Head of caudate nucleus (tissue), 42 donors: ENCODE measurements at regions not wholly inside any gene's neighbourhood (a gene's known extent, or its start where the extent isn't known, plus 50 kb on each side); places are given as distances from the start of the nearest gene placed in this dataset.
"Not testable (repeated sequence)": the region's sequence is repeated elsewhere in the genome, so short reads cannot be mapped to it uniquely, and the experiment has no call there.

ENCODE experiments used
- DNase-seq, 42 donors: peaks; one replicate each; pipeline versions ENCODE4 v3.0.0 to v3.0.0-alpha.2; 2020 to 2021; ENCODE audit warnings: mixed read lengths in 7 of 42
- intact Hi-C: fragments of 100-400 bp; cut with DNase I; formaldehyde crosslinking; loops from one replicate; pipeline ENCODE4 v1.15.0; 2022

DNA sequence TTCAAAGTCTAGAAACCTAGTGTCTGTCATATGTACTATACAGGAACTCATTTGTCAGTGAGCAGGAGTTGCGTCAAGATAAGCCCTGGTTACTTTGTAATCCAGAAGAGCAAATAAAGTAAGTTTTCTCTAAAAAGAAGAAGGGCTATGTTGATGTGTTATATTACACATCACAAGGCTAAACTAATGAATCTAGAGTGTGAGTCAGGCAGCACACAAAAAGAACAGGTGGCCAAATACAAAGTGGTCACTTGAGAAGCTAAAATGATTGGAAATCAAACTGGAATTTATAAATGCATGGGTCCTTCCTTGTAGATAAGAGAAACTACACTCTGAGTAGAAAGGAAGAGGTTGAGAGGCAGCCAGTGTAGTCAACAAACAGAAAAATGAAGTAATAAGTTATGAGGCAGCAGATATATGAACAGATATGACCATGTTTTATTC is 771.6 kb downstream of the DIPK2A start:
- intact Hi-C loops: no loop called here
- DNase-seq: no peak

DNA sequence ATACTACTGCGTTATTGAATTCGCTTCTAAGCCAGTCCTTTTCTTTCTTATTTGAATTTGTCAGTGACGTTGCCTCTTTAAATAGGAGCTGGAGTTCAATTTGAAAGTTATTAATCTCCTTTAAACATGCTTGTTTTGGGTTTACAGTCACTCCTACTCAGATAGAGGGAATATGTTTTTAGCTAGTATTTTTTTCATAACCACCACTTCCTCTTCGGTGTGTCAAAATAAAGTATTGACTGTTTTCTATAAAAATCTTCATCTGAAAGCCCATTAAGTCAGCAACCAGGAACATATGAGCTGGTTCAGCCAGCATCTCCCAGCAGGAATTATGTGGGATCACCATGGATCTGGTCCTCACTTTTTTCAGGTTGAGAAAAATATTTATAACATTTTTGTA is 772.9 kb downstream of the DIPK2A start:
- DNase-seq: no peak
- intact Hi-C loops: no loop called here

DNA sequence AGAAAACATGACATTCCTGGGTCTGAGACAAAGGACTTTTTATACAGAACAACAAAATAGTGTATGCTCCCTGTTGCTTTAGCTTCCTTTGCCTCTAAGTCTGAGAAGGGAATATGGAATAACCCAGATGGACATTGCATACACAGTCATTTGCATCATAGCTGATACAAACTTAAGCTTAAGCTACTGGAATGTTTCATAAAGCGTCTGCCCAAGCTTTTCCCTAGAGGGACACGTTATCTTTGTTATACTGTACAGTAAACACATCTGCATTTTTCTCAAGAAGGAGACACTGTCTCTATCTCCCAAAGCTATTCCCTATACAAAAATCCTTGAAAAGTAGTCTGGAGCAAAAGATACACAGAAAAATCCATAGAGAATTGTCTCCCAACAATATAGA is 775.0 kb downstream of the DIPK2A start:
- intact Hi-C loops: no loop called here
- no peak for DNase-seq

DNA sequence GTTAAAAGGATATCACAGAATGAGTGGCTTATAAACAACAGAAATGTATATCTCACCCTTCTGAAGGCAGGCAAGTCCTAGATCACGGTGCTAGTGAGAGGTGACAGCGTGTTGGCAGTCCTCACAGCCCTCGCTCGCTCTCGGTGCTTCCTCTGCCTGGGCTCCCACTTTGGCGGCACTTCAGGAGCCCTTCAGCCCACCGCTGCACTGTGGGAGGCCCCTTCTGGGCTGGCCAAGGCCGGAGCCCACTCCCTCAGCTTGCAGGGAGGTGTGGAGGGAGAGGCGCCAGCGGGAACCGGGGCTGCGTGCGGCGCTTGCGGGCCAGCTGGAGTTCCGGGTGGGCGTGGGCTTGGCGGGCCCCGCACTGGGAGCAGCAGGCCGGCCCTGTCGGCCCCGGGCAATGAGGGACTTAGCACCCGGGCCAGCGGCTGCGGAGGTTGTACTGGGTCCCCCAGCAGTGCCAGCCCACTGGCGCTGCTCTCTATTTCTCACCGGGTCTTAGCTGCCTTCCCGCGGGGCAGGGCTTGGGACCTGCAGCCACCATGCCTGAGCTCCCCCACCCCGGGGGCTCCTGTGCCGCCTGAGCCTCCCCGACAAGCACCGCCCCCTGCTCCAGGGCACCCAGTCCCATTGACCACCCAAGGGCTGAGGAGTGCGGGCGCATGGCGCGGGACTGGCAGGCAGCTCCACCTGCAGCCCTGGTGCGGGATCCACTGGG is 778.1 kb downstream of the DIPK2A start:
- DNase-seq, intact Hi-C loops: not testable (repeated sequence)

DNA sequence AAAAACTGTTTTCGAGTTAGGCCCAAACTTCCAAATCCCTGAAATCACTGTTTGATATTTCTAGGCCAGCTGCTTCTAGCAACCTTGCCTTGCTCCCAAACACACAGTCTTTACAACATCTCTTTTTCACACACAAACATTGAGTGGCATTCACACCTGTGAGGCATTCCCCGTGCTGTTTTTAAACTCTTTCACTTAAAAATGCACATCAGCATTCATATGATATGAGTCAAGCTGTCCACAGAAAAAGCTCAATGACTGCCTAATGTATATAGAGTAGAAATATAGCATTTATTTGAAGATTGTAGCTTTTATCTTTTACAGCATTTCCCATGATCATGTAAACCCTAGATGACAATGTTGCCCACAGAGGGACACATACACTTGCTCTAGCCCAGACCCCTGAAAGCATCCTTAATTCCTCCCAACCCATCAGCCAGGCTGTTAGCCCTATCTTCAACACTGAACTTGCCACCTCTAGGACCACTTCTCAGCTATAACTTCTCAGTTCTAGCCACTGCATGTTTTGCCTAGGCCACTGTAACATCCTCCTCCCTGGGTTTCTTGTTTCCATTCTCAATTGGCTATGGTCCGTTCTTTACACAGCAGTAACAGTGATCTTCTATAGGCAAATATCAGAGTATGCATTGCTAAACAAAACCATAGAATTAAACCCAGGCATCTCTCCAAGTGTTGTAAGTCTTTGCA is 782.6 kb downstream of the DIPK2A start:
- intact Hi-C loops: no loop called here
- DNase-seq: no peak

DNA sequence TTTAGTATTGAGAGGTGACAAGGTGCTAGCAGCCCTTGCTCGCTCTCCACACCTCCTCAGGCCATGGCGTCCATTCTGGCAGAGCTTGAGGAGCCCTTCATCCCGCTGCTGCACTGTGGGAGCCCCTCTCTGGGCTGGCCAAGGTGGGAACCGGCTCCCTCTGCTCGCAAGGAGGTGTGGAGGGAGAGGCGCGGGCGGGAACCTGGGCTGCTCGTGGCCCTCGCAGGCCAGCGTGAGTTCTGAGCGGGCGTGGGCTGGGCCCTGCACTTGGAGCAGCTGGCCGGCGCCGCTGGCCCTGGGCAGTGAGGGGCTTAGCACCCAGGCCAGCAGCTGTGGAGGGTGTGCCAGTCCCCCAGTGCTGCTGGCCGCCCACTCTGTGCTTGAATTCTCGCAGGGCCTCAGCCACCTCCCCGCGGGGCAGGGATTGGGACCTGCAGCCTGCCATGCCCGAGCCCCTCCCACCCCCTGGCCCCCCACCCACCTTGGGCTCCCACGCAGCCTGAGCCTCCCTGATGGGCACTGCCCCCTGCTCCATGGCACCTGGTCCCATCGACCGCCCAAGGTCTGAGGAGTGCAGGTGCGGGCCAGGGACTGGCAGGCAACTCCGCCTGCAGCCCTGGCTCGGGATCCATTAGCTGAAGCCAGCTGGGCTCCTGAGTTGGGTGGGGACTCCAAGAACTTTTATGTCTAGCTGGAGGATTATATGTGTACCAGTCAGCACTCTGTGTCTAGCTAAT is 785.2 kb downstream of the DIPK2A start:
- intact Hi-C loops: no loop called here
- DNase-seq: no peak

DNA sequence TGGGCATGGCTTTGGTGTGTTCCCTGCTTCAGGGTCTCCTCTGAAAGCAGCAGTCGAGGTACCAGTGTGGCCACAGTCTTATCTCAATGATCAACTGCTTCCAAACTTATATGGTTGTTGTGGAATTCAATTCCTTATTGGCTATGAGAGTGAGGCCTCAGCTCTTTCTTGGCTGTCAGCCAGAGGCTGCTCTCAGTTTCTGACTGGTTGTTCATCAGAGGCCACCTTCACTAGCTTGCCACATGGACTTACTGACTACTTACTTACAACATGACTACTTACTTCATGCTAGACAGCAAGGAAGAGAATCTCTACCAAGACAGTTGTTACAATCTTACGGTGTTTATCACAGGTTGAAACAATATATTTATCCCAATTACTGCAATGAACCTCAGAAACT is 789.2 kb downstream of the DIPK2A start:
- peak in 15 of 42 donors; percentile 16 to 65 (median 39) for DNase-seq
- intact Hi-C loops: no loop called here

DNA sequence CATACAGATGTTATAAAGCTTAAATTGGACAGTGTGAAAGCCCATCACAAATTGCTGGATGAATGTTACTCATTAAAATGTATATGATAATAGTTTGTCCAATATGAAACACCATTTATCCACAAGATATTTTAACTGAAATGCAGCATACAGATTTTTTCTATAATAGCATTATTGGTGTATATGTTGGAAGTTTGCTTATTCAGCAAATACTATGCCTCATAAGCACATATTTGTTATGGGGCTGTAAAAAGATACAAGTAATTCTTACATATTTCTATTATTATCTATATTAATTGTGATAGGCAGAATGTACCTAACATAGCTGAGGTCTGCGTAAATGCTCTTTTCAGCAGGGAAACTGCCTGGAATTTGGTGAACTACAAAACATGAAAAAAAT is 790.5 kb downstream of the DIPK2A start:
- no peak for DNase-seq

DNA sequence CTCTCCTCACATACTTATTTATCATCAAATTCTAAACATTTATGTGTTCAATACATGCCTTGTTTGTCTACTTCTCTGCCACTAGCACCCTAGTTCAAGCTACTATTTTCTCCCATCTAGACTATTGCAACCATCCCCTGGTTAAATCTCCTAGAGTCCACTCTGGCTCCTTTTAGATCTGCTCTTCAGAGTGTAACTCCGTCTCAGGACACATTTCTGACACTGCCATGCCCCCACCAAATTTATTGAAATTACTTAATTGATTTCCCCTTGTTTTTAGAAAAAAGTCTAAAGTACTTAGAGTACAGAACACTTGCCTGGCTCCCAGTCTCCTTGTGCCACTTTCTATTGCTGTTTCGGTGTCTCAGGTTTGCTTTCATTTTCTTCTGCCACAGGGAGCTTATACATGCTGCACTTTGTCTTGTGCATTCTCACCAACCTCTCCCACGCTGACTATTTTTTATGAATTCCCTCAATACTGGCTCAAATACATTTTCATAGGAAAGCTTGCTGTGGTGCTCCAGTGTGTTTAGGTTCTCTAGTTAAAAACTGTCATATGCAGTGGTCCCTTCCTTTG is 792.3 kb downstream of the DIPK2A start:
- DNase-seq: peak in 1 of 42 donors; percentile 16
- intact Hi-C loops: no loop called here

More for the DNA sequence above, 790.5 kb downstream of the DIPK2A start:
- intact Hi-C loops: no loop called here

DNA sequence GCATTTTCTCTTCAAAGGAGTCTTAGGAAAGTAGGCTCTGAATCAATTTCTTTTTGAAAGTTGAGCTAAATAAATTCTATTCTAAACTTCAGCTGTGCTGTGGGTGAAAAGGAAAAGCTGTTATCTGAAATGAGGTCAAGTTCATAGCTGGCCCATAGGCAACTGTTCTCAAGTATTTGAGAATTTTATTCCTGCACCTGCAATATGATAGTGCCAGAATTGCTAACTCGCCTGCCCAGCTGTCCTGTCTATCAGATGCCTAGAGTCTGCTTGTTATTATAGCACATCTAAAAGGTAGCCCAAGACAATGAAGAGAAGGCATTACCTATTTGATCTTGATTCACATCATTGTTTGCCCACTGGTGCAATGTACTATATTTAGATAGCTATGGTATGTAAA is 798.7 kb downstream of the DIPK2A start:
- no peak for DNase-seq
- intact Hi-C loops: loop anchor here (2.0 kb wide), 1 partner anchor 797 kb away; no protein-coding TSS in a partner anchor

DNA sequence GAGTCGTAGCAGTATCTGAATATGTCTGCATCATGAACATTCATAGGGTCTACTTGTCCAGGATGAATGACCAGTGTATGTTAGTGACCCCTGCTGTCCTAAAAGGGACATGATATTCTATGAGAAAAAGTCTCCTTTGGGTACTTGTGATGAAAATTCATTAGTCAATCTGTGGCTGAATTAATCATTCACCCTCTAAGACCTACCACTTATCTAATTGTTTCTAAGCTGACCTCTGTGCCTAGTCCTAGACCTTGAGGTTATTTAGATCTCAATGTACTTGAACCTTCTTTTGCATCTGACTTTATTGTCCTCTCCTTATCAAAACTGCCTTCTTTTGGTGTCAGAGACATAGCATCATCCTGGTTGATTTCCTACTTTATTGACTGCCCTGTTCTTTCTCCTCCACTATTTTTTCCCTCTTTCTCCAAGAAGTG is 799.3 kb downstream of the DIPK2A start:
- peak in 8 of 42 donors; percentile 16 to 77 (median 52) for DNase-seq

DNA sequence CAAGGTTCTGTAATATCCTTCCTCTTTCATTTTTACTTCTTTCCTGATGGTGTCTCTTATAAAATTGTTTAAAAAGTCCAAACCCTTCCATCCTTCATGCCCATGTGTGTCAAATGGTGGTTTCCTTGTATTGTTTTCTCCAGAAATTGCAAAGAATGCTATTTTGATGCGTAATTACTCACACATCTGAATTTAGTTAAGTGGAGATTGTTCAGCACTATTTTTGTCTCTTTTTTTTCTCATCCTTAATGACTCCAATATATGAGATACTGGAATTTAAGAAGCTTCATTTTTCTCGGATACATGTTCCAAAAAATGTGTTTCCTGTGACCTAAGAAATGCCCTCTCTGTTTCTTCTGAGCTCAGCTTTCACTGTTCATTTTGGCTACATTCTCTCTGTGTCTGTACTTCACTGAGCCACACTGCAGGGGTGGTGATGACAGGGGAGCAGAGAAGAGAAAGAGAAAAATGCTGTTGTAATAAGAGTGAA is 799.8 kb downstream of the DIPK2A start:
- no peak for DNase-seq
- intact Hi-C loops: loop anchor here (2.0 kb wide), 1 partner anchor 799 kb away; no protein-coding TSS in a partner anchor

More for the DNA sequence above, 799.3 kb downstream of the DIPK2A start:
- intact Hi-C loops: loop anchor here (2.0 kb wide), 1 partner anchor 798 kb away; no protein-coding TSS in a partner anchor

DNA sequence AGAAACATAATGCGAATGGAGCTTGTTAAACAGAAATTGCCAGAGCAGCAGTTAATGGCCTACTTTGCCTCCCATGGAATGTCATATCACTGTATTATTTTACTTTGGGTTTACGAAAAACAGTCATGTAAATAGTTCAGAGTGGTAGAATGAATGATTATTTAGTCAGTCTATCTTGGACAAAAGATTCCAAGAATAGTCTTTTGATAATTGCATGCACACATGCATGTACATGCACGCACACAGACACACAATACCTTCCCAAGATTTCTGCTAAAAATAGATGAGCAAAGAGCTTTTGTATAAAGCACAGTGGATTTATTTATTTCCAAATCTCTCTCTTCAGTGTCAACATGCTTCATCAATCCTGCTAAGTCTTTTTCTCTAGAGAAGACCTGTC is 800.7 kb downstream of the DIPK2A start:
- intact Hi-C loops: no loop called here

DNA sequence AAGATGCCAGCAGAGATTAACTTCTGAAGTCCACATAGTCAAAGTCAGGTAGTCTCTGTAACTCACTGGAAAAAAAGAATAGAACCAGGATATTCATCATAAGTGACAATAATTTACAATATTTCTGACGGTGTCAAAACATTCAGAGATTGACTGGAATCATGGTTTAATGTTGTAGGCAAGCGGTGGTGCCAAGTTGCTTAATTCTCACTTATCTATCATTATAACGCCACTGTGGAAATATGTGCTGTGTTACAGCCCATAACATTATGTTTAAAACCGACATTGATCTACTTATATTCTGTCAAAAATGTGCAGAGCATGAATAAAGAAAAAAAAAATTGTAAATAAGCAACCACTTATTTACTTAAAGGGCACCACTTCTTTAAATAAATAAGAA is 801.7 kb downstream of the DIPK2A start:
- intact Hi-C loops: no loop called here
- no peak for DNase-seq

More for the DNA sequence above, 800.7 kb downstream of the DIPK2A start:
- DNase-seq: no peak

DNA sequence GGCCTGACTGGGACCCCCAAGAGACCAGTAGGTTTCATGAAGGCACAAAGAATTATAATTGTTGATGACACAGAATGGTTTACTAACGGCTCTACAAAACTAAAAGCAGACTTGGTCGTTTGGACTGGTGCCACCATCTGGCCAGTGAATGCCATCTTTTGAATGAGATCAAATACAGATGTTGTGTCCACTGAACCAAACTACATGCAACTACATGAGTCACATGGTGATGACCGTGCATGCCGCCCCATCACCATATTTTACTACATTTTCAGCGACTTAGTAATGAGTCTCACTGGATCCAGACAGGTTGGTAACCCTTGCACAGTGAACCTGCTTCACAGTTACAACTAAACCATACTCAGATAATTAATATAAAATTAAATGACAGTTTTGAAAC is 803.3 kb downstream of the DIPK2A start:
- peak in 13 of 42 donors; percentile 7 to 60 (median 20) for DNase-seq
- intact Hi-C loops: no loop called here

DNA sequence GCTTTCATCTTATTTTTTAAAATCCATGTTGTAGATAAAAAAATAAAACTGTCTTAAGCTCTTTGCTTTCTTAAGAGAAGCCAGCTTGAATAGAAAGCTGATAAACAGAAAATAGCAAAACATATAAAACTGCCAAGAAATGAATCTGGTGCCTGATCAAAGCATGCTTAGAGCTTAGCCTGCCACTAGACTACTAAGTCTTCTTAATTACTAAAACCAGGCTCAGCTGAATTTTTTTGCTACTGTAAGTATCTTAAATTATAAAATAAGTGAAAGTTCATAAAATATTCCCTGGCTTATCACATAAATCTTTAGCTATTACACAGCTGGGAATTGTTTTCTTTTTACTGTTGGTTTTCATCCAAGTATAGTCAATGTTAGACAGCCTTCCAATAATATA is 803.9 kb downstream of the DIPK2A start:
- DNase-seq: no peak
- intact Hi-C loops: no loop called here

DNA sequence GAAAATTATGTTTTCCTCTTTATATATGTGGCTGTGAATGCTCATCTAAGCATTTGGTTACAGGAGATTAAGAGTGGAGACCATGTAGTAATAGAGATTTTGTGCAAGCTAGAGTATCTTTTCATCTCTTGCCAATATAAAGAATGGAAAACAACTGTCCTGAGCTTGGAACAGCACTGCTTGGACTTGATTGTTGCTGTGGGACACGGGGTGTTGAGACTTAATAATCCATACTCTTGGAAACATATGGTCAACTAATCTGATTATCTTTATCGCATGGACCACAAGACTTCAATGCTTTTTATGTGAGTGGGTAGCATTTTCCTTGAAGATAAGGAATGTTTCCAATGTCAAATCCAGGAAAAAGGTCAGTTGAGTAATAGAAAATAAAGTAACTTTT is 806.3 kb downstream of the DIPK2A start:
- DNase-seq: no peak
- intact Hi-C loops: no loop called here

DNA sequence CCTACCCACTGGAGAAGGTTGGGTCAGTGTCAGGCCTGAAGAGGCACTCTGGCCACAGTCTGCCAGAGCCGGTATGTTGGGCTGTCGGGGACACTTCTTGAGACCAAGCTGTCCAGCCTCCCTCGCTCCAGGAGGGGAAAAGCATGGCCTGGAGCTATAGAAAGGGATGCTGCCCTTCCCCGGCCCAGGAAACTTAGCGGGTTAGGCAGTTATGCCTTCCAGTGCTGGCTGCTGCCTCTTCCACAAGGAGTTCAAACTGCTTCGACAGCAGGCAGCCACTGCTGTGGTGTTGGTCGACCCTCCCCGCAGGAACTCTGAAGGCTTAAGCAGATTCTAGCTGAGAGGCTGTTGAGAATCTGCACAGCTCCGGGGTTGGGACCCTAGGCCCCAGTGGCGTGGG is 819.4 kb downstream of the DIPK2A start:
- no peak for DNase-seq
- intact Hi-C loops: no loop called here

DNA sequence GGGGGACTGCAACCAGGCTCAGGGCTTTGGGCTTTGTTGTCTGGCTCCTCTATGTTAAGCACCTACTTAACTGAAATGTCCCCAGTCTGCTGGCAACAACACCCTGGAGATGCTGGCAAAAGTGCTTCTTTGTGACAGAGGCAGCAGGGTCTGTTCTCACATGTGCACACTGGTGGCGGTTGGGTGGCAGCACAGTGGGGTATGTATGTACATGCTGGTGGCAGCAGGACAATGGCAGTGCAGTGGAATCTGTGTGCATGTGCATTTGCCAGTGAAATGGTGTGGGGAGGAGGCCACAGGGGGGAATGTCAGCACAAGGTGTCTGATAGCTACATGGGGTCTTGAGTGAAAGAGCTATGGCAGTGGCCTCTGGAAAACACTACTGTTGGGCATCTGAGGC is 830.3 kb downstream of the DIPK2A start:
- DNase-seq: no peak
- intact Hi-C loops: no loop called here
